PC-9 (cell line): ENCODE measurements at regions not wholly inside any gene's neighbourhood (a gene's known extent, or its start where the extent isn't known, plus 50 kb on each side); places are given as distances from the start of the nearest gene placed in this dataset.
"Not testable (repeated sequence)": the region's sequence is repeated elsewhere in the genome, so short reads cannot be mapped to it uniquely, and the experiment has no call there.

Experiments used
- BruUV-seq: library from RNA; stranded (reverse); fragments of 400-500 nt; replicated peaks from 2 replicates; lab custom pipeline; 2021; lab: Mats Ljungman, UMichigan
- CTCF ChIA-PET: fragments of 300-600 bp; sonication (Branson Sonifier 250); formaldehyde crosslinking; loops from one replicate; lab custom pipeline; 2022; ENCODE audit warnings: antibody characterized with exemption; lab: Charles Lee
- POLR2A ChIA-PET: fragments of 300-600 bp; sonication (Branson Sonifier 250); formaldehyde crosslinking; loops from one replicate; lab custom pipeline; 2022; ENCODE audit warnings: antibody characterized with exemption; ENCODE audit not compliant: unreplicated experiment; lab: Charles Lee
- DNase-seq, 2 experiments: peaks; one replicate each; pipeline versions ENCODE4 v3.0.0 to v3.0.0-alpha.2; 2015 to 2022; ENCODE audit warnings: mixed read lengths in 1 of 2
- H2AFZ ChIP-seq: fragments of 200-600 bp; sonication (generic); 2 replicates; pipeline ENCODE4 v1.8.1; 2017; ENCODE audit warnings: antibody characterized with exemption
- H3F3A ChIP-seq: fragments of 200-600 bp; sonication (generic); 2 replicates; pipeline ENCODE4 v1.8.1; 2017; ENCODE audit warnings: antibody characterized with exemption, mild to moderate bottlenecking, low read depth; ENCODE audit not compliant: insufficient read depth
- H3K27ac ChIP-seq: fragments of 200-600 bp; sonication (generic); 2 replicates; pipeline ENCODE4 v1.6.1; 2016; ENCODE audit warnings: mixed run types
- H3K27me3 ChIP-seq: fragments of 200-600 bp; sonication (generic); 2 replicates; pipeline ENCODE4 v1.6.1; 2016; ENCODE audit warnings: low read depth, mixed run types; ENCODE audit not compliant: insufficient read depth
- H3K36me3 ChIP-seq: fragments of 200-600 bp; sonication (generic); 2 replicates; pipeline ENCODE4 v1.6.1; 2016; ENCODE audit warnings: low read depth, mixed run types
- H3K4me1 ChIP-seq: fragments of 200-600 bp; sonication (generic); replicated peaks from 2 replicates; pipeline ENCODE4 v1.6.1; 2016; ENCODE audit warnings: mixed run types; ENCODE audit not compliant: insufficient read depth
- H3K4me2 ChIP-seq: fragments of 200-600 bp; sonication (generic); 2 replicates; pipeline ENCODE4 v1.6.1; 2017; ENCODE audit warnings: mixed run types
- H3K4me3 ChIP-seq: fragments of 200-600 bp; sonication (generic); 2 replicates; pipeline ENCODE4 v1.6.1; 2016; ENCODE audit warnings: mixed run types
- H3K79me2 ChIP-seq: fragments of 200-600 bp; sonication (generic); 2 replicates; pipeline ENCODE4 v1.6.1; 2017; ENCODE audit warnings: low read depth, mixed run types
- H3K9me2 ChIP-seq: fragments of 200-600 bp; sonication (generic); 2 replicates; pipeline ENCODE4 v1.8.1; 2017; ENCODE audit warnings: mild to moderate bottlenecking; ENCODE audit not compliant: insufficient read depth
- H3K9me3 ChIP-seq: fragments of 200-600 bp; sonication (generic); 2 replicates; pipeline ENCODE4 v1.8.1; 2016; ENCODE audit warnings: low read depth; ENCODE audit not compliant: insufficient read depth
- H4K20me1 ChIP-seq: fragments of 200-600 bp; sonication (generic); 2 replicates; pipeline ENCODE4 v1.8.1; 2017; ENCODE audit not compliant: insufficient read depth
- EZH2 ChIP-seq: fragments of 200-600 bp; sonication (generic); IDR thresholded peaks from 2 replicates; pipeline ENCODE4 v1.8.0; 2017; ENCODE audit warnings: antibody characterized with exemption, low read depth
- intact Hi-C: fragments of 100-400 bp; cut with micrococcal nuclease; formaldehyde crosslinking; loops from one replicate; pipeline ENCODE4 v1.10.0; 2022; ENCODE audit not compliant: unreplicated experiment
- TF ChIP-seq, protein P1 (sequence below): fragments of 200-600 bp; sonication (generic); conservative IDR thresholded peaks from 2 replicates; pipeline ENCODE4 v1.6.1; 2017; ENCODE audit warnings: mixed run types, antibody characterized with exemption, mild to moderate bottlenecking, moderate library complexity

DNA sequence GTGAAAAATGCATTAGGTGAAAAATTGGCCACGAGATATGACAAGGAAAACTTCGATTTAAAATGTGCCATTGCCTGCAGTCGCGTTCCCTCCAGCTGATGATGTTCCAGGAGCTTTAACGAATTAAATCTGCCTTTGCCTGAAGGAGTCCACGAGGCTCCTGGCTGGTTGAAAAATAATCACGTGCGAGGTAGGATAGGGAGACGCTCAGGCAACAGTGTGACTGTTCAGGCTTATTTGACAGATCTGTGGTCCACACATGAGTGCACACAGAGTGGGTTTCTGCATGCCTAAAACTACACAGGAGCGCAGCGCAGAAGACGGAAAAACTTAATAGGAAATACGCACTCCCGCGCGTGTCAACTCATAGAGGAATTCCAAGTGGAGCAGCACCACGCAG is 204.0 kb upstream of the PITRM1 start:
- BruUV-seq, result no TSS peak
- POLR2A ChIA-PET, result no interaction called here

DNA sequence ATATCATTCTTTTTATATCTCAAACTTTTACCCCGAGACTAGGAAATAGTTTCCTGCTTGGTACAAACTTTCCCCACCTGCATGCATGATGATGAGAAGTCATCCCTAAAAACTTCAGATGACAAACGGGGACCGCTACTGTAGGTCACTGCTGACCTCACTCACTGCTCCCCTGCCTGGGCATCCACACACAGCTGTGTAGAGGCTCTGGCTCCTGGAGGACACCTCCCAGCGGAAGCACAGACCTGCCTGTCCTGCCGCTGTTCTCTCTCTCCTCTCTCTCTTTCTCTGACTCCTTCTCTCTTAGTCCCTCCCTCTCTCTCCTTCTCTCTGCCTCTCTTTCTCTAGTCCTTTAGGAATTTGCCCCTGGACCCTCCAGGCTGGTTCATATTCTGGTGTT is 202.9 kb upstream of the PITRM1 start:
- Histone ChIP-seq H3K4me2 (no peak overlapping the region), H3K27ac (no peak overlapping the region), H3K9me2 (no peaks in the 10 kb centered on the region), H3F3A (no peaks in the 10 kb centered on the region), H3K4me3 (no peak overlapping the region), H4K20me1 (no peaks in the 10 kb centered on the region), H3K4me1 (no peaks in the 10 kb centered on the region), H3K27me3 (no peaks in the 10 kb centered on the region), H2AFZ (no peak overlapping the region), H3K9me3 (no peaks in the 10 kb centered on the region), H3K79me2 (no peaks in the 10 kb centered on the region), H3K36me3 (no peaks in the 10 kb centered on the region)
- TF ChIP-seq, protein P1, sequence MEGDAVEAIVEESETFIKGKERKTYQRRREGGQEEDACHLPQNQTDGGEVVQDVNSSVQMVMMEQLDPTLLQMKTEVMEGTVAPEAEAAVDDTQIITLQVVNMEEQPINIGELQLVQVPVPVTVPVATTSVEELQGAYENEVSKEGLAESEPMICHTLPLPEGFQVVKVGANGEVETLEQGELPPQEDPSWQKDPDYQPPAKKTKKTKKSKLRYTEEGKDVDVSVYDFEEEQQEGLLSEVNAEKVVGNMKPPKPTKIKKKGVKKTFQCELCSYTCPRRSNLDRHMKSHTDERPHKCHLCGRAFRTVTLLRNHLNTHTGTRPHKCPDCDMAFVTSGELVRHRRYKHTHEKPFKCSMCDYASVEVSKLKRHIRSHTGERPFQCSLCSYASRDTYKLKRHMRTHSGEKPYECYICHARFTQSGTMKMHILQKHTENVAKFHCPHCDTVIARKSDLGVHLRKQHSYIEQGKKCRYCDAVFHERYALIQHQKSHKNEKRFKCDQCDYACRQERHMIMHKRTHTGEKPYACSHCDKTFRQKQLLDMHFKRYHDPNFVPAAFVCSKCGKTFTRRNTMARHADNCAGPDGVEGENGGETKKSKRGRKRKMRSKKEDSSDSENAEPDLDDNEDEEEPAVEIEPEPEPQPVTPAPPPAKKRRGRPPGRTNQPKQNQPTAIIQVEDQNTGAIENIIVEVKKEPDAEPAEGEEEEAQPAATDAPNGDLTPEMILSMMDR, result no peak
- no peak for TF ChIP-seq EZH2
- no peak for DNase-seq
- CTCF ChIA-PET, result no interaction called here
- no TSS peak for BruUV-seq
- intact Hi-C loops, result no loop called here
- POLR2A ChIA-PET, result no interaction called here

More for the DNA sequence above, 204.0 kb upstream of the PITRM1 start:
- H3K27ac ChIP-seq, result no peak overlapping the region
- H3K9me2 ChIP-seq, result no peaks in the 10 kb centered on the region
- DNase-seq, result no peak
- H3K79me2 ChIP-seq, result no peaks in the 10 kb centered on the region
- H4K20me1 ChIP-seq, result no peaks in the 10 kb centered on the region
- no peaks in the 10 kb centered on the region for H3K9me3 ChIP-seq
- CTCF ChIA-PET, result no interaction called here
- H2AFZ ChIP-seq, result no peak overlapping the region
- H3K36me3 ChIP-seq, result no peaks in the 10 kb centered on the region
- H3F3A ChIP-seq, result no peaks in the 10 kb centered on the region
- no peaks in the 10 kb centered on the region for H3K4me1 ChIP-seq
- TF ChIP-seq EZH2, result no peak
- TF ChIP-seq, protein P1, result no peak
- intact Hi-C loops, result no loop called here
- no peak overlapping the region for H3K4me3 ChIP-seq
- no peak overlapping the region for H3K4me2 ChIP-seq
- H3K27me3 ChIP-seq, result no peaks in the 10 kb centered on the region

DNA sequence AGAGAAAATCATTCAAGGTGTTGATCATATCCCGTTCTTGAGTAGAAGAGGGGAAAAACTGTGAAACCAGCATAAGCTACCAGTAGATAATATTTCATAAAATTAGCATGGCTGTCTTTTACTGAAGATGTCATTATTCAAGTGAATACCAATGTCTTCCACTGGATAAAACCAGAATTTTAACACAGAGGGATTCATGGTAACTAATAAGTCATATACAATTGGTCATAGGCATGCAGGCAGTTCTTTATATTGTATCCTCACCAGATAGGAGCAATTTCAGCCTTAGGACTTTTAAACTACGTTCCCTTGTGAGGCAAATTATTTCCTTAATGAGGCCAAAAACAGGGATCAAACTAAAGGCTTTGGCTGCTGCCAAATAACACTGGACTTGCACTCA is 202.3 kb upstream of the PITRM1 start:
- ChIA-PET POLR2A (no interaction called here), CTCF (no interaction called here)
- intact Hi-C loops, result no loop called here
- BruUV-seq, result no TSS peak
- Histone ChIP-seq H2AFZ (no peak overlapping the region), H3K4me1 (no peaks in the 10 kb centered on the region), H3K9me3 (no peaks in the 10 kb centered on the region), H3K9me2 (no peaks in the 10 kb centered on the region), H3F3A (no peaks in the 10 kb centered on the region), H3K79me2 (no peaks in the 10 kb centered on the region), H3K36me3 (no peaks in the 10 kb centered on the region), H3K4me3 (no peak overlapping the region), H3K4me2 (no peak overlapping the region), H4K20me1 (no peaks in the 10 kb centered on the region), H3K27me3 (no peaks in the 10 kb centered on the region), H3K27ac (no peak overlapping the region)
- DNase-seq, result no peak
- TF ChIP-seq, protein P1, result no peak
- TF ChIP-seq EZH2, result no peak

DNA sequence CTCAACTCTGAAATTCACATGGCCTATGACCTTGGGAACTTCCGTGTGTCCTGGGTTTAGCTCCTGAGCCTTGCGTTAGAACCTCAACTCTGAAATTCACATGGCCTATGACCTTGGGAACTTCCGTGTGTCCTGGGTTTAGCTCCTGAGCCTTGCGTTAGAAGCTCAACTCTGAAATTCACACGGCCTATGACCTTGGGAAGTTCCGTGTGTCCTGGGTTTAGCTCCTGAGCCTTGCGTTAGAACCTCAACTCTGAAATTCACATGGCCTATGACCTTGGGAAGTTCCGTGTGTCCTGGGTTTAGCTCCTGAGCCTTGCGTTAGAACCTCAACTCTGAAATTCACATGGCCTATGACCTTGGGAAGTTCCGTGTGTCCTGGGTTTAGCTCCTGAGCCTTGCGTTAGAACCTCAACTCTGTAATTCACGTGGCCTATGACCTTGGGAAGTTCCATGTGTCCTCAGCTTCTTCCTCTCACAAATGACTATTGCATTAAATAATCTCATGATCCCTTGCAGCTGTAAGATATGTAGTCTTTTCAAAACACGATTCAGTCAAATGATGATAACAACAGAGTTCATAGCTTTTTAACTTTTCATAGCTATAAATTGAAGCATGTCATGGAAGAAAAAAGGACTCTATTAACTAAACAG is 200.9 kb upstream of the PITRM1 start:
- H3K36me3 ChIP-seq, H3F3A ChIP-seq, intact Hi-C loops, POLR2A ChIA-PET, BruUV-seq, H3K9me2 ChIP-seq, H3K4me1 ChIP-seq, H3K9me3 ChIP-seq, DNase-seq, CTCF ChIA-PET, H2AFZ ChIP-seq, H3K27me3 ChIP-seq, H3K4me3 ChIP-seq, H3K27ac ChIP-seq, H4K20me1 ChIP-seq, H3K79me2 ChIP-seq, H3K4me2 ChIP-seq: not testable (repeated sequence)
